Body of pancreas (tissue), 4 donors: ENCODE measurements at regions not wholly inside any gene's neighbourhood (a gene's known extent, or its start where the extent isn't known, plus 50 kb on each side); places are given as distances from the start of the nearest gene placed in this dataset.

Experiments used
- POLR2A ChIP-seq, 3 donors: fragments of 450-650 bp; IDR thresholded peaks; one replicate each; pipeline ENCODE4 v1.6.1; 2016; ENCODE audit warnings: antibody characterized with exemption in 3 of 3, mild to moderate bottlenecking in 2 of 3
- TF ChIP-seq, protein P1 (sequence below), 7 experiments: fragments of 450-650 bp in 4 of 7; fragments of 200-600 bp in 3 of 7; sonication (generic) in 3 of 7; IDR thresholded peaks; one replicate each; pipeline ENCODE4 v1.5.1; 2016 to 2019; ENCODE audit warnings: antibody characterized with exemption in 7 of 7

GRCh38 chr7:19305698-19306097 is 160.5 kb upstream of the FERD3L start:
- TF ChIP-seq POLR2A (IDR thresholded peaks at IDR 0.05) = no peak
- TF ChIP-seq, protein P1, sequence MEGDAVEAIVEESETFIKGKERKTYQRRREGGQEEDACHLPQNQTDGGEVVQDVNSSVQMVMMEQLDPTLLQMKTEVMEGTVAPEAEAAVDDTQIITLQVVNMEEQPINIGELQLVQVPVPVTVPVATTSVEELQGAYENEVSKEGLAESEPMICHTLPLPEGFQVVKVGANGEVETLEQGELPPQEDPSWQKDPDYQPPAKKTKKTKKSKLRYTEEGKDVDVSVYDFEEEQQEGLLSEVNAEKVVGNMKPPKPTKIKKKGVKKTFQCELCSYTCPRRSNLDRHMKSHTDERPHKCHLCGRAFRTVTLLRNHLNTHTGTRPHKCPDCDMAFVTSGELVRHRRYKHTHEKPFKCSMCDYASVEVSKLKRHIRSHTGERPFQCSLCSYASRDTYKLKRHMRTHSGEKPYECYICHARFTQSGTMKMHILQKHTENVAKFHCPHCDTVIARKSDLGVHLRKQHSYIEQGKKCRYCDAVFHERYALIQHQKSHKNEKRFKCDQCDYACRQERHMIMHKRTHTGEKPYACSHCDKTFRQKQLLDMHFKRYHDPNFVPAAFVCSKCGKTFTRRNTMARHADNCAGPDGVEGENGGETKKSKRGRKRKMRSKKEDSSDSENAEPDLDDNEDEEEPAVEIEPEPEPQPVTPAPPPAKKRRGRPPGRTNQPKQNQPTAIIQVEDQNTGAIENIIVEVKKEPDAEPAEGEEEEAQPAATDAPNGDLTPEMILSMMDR (IDR thresholded peaks at IDR 0.05) = no peak
